ENCODE measurements at regions not wholly inside any gene's neighbourhood (a gene's known extent, or its start where the extent isn't known, plus 50 kb on each side); places are given as distances from the start of the nearest gene placed in this dataset.

- Histone ChIP-seq H3K27ac (ENCODE audit: low read depth, low read length) (no peak overlapping the region), H3K36me3 (ENCODE audit: control insufficient read depth, insufficient read depth, low read length) (no peaks in the 10 kb centered on the region), H3K27me3 (ENCODE audit: control insufficient read depth, insufficient read depth, low read length) (no peaks in the 10 kb centered on the region), H3K4me3 (ENCODE audit: low read depth, low read length) (no peak overlapping the region), H3K9ac (ENCODE audit: low read depth, low read length) (no peak overlapping the region), H3K4me1 (ENCODE audit: control insufficient read depth, insufficient read depth, low read length) (peaks cover 12% of the 10 kb centered on the region), H3K9me3 (ENCODE audit: control insufficient read depth, insufficient read depth, low read length) (no peaks in the 10 kb centered on the region)
Measured at GRCh38 chr13:62084728-62085127, 669.1 kb upstream of the PCDH20 start.

GRCh38 chr13:62067821-62068220 lies 652.2 kb upstream of the PCDH20 start:
- Histone ChIP-seq H3K4me1 (ENCODE audit: control insufficient read depth, insufficient read depth, low read length) (no peaks in the 10 kb centered on the region), H3K9ac (ENCODE audit: low read depth, low read length) (no peak overlapping the region), H3K4me3 (ENCODE audit: low read depth, low read length) (no peak overlapping the region), H3K27me3 (ENCODE audit: control insufficient read depth, insufficient read depth, low read length) (no peaks in the 10 kb centered on the region), H3K9me3 (ENCODE audit: control insufficient read depth, insufficient read depth, low read length) (no peaks in the 10 kb centered on the region), H3K36me3 (ENCODE audit: control insufficient read depth, insufficient read depth, low read length) (no peaks in the 10 kb centered on the region), H3K27ac (ENCODE audit: low read depth, low read length) (no peak overlapping the region)

- no peak overlapping the region for H3K27ac ChIP-seq (ENCODE audit: low read depth, low read length)
- no peaks in the 10 kb centered on the region for H3K4me1 ChIP-seq (ENCODE audit: control insufficient read depth, insufficient read depth, low read length)
- H3K4me3 ChIP-seq (ENCODE audit: low read depth, low read length), result no peak overlapping the region
- no peaks in the 10 kb centered on the region for H3K36me3 ChIP-seq (ENCODE audit: control insufficient read depth, insufficient read depth, low read length)
- no peaks in the 10 kb centered on the region for H3K9me3 ChIP-seq (ENCODE audit: control insufficient read depth, insufficient read depth, low read length)
- no peaks in the 10 kb centered on the region for H3K27me3 ChIP-seq (ENCODE audit: control insufficient read depth, insufficient read depth, low read length)
- H3K9ac ChIP-seq (ENCODE audit: low read depth, low read length), result no peak overlapping the region
Measured at GRCh38 chr13:62065016-62065415, 649.4 kb upstream of the PCDH20 start.

GRCh38 chr13:62061751-62062150 lies 646.1 kb upstream of the PCDH20 start:
- H3K9ac ChIP-seq (ENCODE audit: low read depth, low read length), result no peak overlapping the region
- H3K27ac ChIP-seq (ENCODE audit: low read depth, low read length), result no peak overlapping the region
- no peaks in the 10 kb centered on the region for H3K4me1 ChIP-seq (ENCODE audit: control insufficient read depth, insufficient read depth, low read length)
- no peaks in the 10 kb centered on the region for H3K27me3 ChIP-seq (ENCODE audit: control insufficient read depth, insufficient read depth, low read length)
- H3K36me3 ChIP-seq (ENCODE audit: control insufficient read depth, insufficient read depth, low read length), result no peaks in the 10 kb centered on the region
- H3K9me3 ChIP-seq (ENCODE audit: control insufficient read depth, insufficient read depth, low read length), result no peaks in the 10 kb centered on the region
- H3K4me3 ChIP-seq (ENCODE audit: low read depth, low read length), result no peak overlapping the region

GRCh38 chr13:62060570-62060969 lies 644.9 kb upstream of the PCDH20 start:
- H3K9me3 ChIP-seq (ENCODE audit: control insufficient read depth, insufficient read depth, low read length), result no peaks in the 10 kb centered on the region
- H3K4me1 ChIP-seq (ENCODE audit: control insufficient read depth, insufficient read depth, low read length), result no peaks in the 10 kb centered on the region
- H3K36me3 ChIP-seq (ENCODE audit: control insufficient read depth, insufficient read depth, low read length), result no peaks in the 10 kb centered on the region
- no peak overlapping the region for H3K27ac ChIP-seq (ENCODE audit: low read depth, low read length)
- no peak overlapping the region for H3K4me3 ChIP-seq (ENCODE audit: low read depth, low read length)
- no peaks in the 10 kb centered on the region for H3K27me3 ChIP-seq (ENCODE audit: control insufficient read depth, insufficient read depth, low read length)
- no peak overlapping the region for H3K9ac ChIP-seq (ENCODE audit: low read depth, low read length)

GRCh38 chr13:62057286-62057685 lies 641.6 kb upstream of the PCDH20 start:
- Histone ChIP-seq H3K9ac (ENCODE audit: low read depth, low read length) (no peak overlapping the region), H3K27me3 (ENCODE audit: control insufficient read depth, insufficient read depth, low read length) (no peaks in the 10 kb centered on the region), H3K4me1 (ENCODE audit: control insufficient read depth, insufficient read depth, low read length) (no peaks in the 10 kb centered on the region), H3K4me3 (ENCODE audit: low read depth, low read length) (no peak overlapping the region), H3K36me3 (ENCODE audit: control insufficient read depth, insufficient read depth, low read length) (no peaks in the 10 kb centered on the region), H3K9me3 (ENCODE audit: control insufficient read depth, insufficient read depth, low read length) (no peaks in the 10 kb centered on the region), H3K27ac (ENCODE audit: low read depth, low read length) (no peak overlapping the region)

- H3K9me3 ChIP-seq (ENCODE audit: control insufficient read depth, insufficient read depth, low read length), result peaks cover 14% of the 10 kb centered on the region
- no peak overlapping the region for H3K9ac ChIP-seq (ENCODE audit: low read depth, low read length)
- no peaks in the 10 kb centered on the region for H3K36me3 ChIP-seq (ENCODE audit: control insufficient read depth, insufficient read depth, low read length)
- no peaks in the 10 kb centered on the region for H3K4me1 ChIP-seq (ENCODE audit: control insufficient read depth, insufficient read depth, low read length)
- H3K4me3 ChIP-seq (ENCODE audit: low read depth, low read length), result no peak overlapping the region
- no peaks in the 10 kb centered on the region for H3K27me3 ChIP-seq (ENCODE audit: control insufficient read depth, insufficient read depth, low read length)
- H3K27ac ChIP-seq (ENCODE audit: low read depth, low read length), result no peak overlapping the region
Measured at GRCh38 chr13:62049992-62050391, 634.3 kb upstream of the PCDH20 start.

GRCh38 chr13:62046512-62046911 lies 630.9 kb upstream of the PCDH20 start:
- H3K4me3 ChIP-seq (ENCODE audit: low read depth, low read length), result no peak overlapping the region
- H3K27me3 ChIP-seq (ENCODE audit: control insufficient read depth, insufficient read depth, low read length), result no peaks in the 10 kb centered on the region
- H3K36me3 ChIP-seq (ENCODE audit: control insufficient read depth, insufficient read depth, low read length), result no peaks in the 10 kb centered on the region
- H3K9me3 ChIP-seq (ENCODE audit: control insufficient read depth, insufficient read depth, low read length), result peaks cover 14% of the 10 kb centered on the region
- H3K27ac ChIP-seq (ENCODE audit: low read depth, low read length), result no peak overlapping the region
- H3K4me1 ChIP-seq (ENCODE audit: control insufficient read depth, insufficient read depth, low read length), result no peaks in the 10 kb centered on the region
- H3K9ac ChIP-seq (ENCODE audit: low read depth, low read length), result no peak overlapping the region

GRCh38 chr13:62043600-62043999 lies 628.0 kb upstream of the PCDH20 start:
- Histone ChIP-seq H3K27me3 (ENCODE audit: control insufficient read depth, insufficient read depth, low read length) (no peaks in the 10 kb centered on the region), H3K4me3 (ENCODE audit: low read depth, low read length) (no peak overlapping the region), H3K4me1 (ENCODE audit: control insufficient read depth, insufficient read depth, low read length) (no peaks in the 10 kb centered on the region), H3K9ac (ENCODE audit: low read depth, low read length) (no peak overlapping the region), H3K36me3 (ENCODE audit: control insufficient read depth, insufficient read depth, low read length) (no peaks in the 10 kb centered on the region), H3K9me3 (ENCODE audit: control insufficient read depth, insufficient read depth, low read length) (peaks cover 14% of the 10 kb centered on the region), H3K27ac (ENCODE audit: low read depth, low read length) (no peak overlapping the region)

GRCh38 chr13:62040806-62041205 lies 625.2 kb upstream of the PCDH20 start:
- H3K4me1 ChIP-seq (ENCODE audit: control insufficient read depth, insufficient read depth, low read length), result no peaks in the 10 kb centered on the region
- H3K27me3 ChIP-seq (ENCODE audit: control insufficient read depth, insufficient read depth, low read length), result no peaks in the 10 kb centered on the region
- H3K27ac ChIP-seq (ENCODE audit: low read depth, low read length), result no peak overlapping the region
- no peaks in the 10 kb centered on the region; the same call in 1 of the 2 replicates for H3K9me3 ChIP-seq (ENCODE audit: control insufficient read depth, insufficient read depth, low read length)
- H3K36me3 ChIP-seq (ENCODE audit: control insufficient read depth, insufficient read depth, low read length), result no peaks in the 10 kb centered on the region
- H3K9ac ChIP-seq (ENCODE audit: low read depth, low read length), result no peak overlapping the region
- no peak overlapping the region for H3K4me3 ChIP-seq (ENCODE audit: low read depth, low read length)

- Histone ChIP-seq H3K4me1 (ENCODE audit: control insufficient read depth, insufficient read depth, low read length) (no peaks in the 10 kb centered on the region), H3K27me3 (ENCODE audit: control insufficient read depth, insufficient read depth, low read length) (no peaks in the 10 kb centered on the region), H3K9ac (ENCODE audit: low read depth, low read length) (no peak overlapping the region), H3K4me3 (ENCODE audit: low read depth, low read length) (no peak overlapping the region), H3K9me3 (ENCODE audit: control insufficient read depth, insufficient read depth, low read length) (no peaks in the 10 kb centered on the region), H3K27ac (ENCODE audit: low read depth, low read length) (no peak overlapping the region), H3K36me3 (ENCODE audit: control insufficient read depth, insufficient read depth, low read length) (no peaks in the 10 kb centered on the region)
Measured at GRCh38 chr13:62040078-62040477, 624.4 kb upstream of the PCDH20 start.

- Histone ChIP-seq H3K4me3 (ENCODE audit: low read depth, low read length) (no peak overlapping the region), H3K36me3 (ENCODE audit: control insufficient read depth, insufficient read depth, low read length) (no peaks in the 10 kb centered on the region), H3K4me1 (ENCODE audit: control insufficient read depth, insufficient read depth, low read length) (no peaks in the 10 kb centered on the region), H3K27ac (ENCODE audit: low read depth, low read length) (no peak overlapping the region), H3K27me3 (ENCODE audit: control insufficient read depth, insufficient read depth, low read length) (no peaks in the 10 kb centered on the region), H3K9me3 (ENCODE audit: control insufficient read depth, insufficient read depth, low read length) (no peaks in the 10 kb centered on the region), H3K9ac (ENCODE audit: low read depth, low read length) (no peak overlapping the region)
Measured at GRCh38 chr13:62038214-62038613, 622.6 kb upstream of the PCDH20 start.
